Esophagus squamous epithelium (tissue), 5 donors: ENCODE measurements at regions not wholly inside any gene's neighbourhood (a gene's known extent, or its start where the extent isn't known, plus 50 kb on each side); places are given as distances from the start of the nearest gene placed in this dataset.
"Not testable (repeated sequence)": the region's sequence is repeated elsewhere in the genome, so short reads cannot be mapped to it uniquely, and the experiment has no call there.

ENCODE experiments used
- DNase-seq: peaks from one replicate; lab custom pipeline; 2025; lab: John Stamatoyannopoulos, UW
- H3K27ac ChIP-seq, 4 donors: fragments of 200-600 bp; sonication (generic); one replicate each; pipeline ENCODE4 v1.5.1; 2016 to 2019; ENCODE audit warnings: mild to moderate bottlenecking in 1 of 4
- H3K27me3 ChIP-seq, 4 donors: fragments of 200-600 bp; sonication (generic); 1 replicate in 3 of 4; 2 replicates in 1 of 4; pipeline versions ENCODE4 v1.5.1 to v1.6.0; 2017 to 2021; ENCODE audit warnings: antibody characterized with exemption in 1 of 4
- H3K36me3 ChIP-seq, 3 donors: fragments of 200-600 bp; sonication (generic); one replicate each; pipeline ENCODE4 v1.5.1; 2016 to 2019
- H3K4me1 ChIP-seq, 3 donors: fragments of 200-600 bp; sonication (generic); one replicate each; pipeline ENCODE4 v1.5.1; 2017 to 2019
- H3K4me3 ChIP-seq, 4 donors: fragments of 200-600 bp; sonication (generic); 1 replicate in 3 of 4; 2 replicates in 1 of 4; pipeline ENCODE4 v1.5.1; 2016 to 2019; ENCODE audit warnings: mild to moderate bottlenecking in 2 of 4, moderate library complexity in 1 of 4
- H3K9me3 ChIP-seq, 3 donors: fragments of 200-600 bp; sonication (generic); one replicate each; pipeline ENCODE4 v1.5.1; 2016 to 2019
- CTCF ChIP-seq, 6 experiments: fragments of 450-650 bp in 4 of 6; fragments of 200-600 bp in 2 of 6; sonication (generic) in 2 of 6; IDR thresholded peaks; one replicate each; pipeline ENCODE4 v1.5.1; 2016 to 2019; ENCODE audit warnings: antibody characterized with exemption in 6 of 6, mild to moderate bottlenecking in 4 of 6, moderate library complexity in 4 of 6
- POLR2A ChIP-seq, 4 donors: fragments of 450-650 bp; IDR thresholded peaks; one replicate each; pipeline ENCODE4 v1.6.1; 2017; ENCODE audit warnings: antibody characterized with exemption in 4 of 4, mild to moderate bottlenecking in 4 of 4, moderate library complexity in 3 of 4
- WGBS, 2 donors: methylation state at CpG; one replicate each; pipeline ENCODE4 v1.1.5; 2018; 5-methylcytosine and 5-hydroxymethylcytosine counted together
- intact Hi-C: fragments of 100-400 bp; cut with DNase I; formaldehyde crosslinking; loops from one replicate; pipeline ENCODE4 v1.15.0; 2022
- donor health status: DM: yes; HTN: yes; CAD: no.

DNA sequence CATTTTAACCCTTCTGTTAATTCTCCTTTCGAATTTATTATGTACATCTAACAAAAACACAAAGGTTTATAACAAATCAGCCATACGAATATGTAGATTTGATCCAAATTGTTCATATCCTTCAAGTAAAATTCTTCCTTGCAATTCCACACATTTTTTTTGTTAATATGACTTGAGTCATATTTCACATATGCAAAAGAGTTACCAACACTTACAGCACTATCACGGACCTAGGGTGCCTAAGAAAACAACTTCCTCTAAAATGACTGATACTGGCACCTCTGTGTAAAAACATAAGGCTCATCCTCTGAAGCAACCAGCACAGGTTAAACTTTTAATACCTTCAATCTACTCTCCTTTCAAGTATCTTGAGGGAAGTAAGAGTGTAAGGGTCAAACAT lies 451.8 kb downstream of the SEMA3D start:
- no peaks in the 10 kb centered on the region for H3K9me3 ChIP-seq
- WGBS, 2 donors: 61 to 69% methylated on average over 3 of the region's 3 CpGs
- no peaks in the 10 kb centered on the region for H3K27me3 ChIP-seq
- intact Hi-C loops: no loop called here
- no peak overlapping the region for H3K4me3 ChIP-seq
- TF ChIP-seq POLR2A (IDR thresholded peaks at IDR 0.05) (no peak), CTCF (IDR thresholded peaks at IDR 0.05) (no peak)
- no peaks in the 10 kb centered on the region for H3K4me1 ChIP-seq
- DNase-seq: no peak
- H3K36me3 ChIP-seq: no peaks in the 10 kb centered on the region
- H3K27ac ChIP-seq: no peak overlapping the region

DNA sequence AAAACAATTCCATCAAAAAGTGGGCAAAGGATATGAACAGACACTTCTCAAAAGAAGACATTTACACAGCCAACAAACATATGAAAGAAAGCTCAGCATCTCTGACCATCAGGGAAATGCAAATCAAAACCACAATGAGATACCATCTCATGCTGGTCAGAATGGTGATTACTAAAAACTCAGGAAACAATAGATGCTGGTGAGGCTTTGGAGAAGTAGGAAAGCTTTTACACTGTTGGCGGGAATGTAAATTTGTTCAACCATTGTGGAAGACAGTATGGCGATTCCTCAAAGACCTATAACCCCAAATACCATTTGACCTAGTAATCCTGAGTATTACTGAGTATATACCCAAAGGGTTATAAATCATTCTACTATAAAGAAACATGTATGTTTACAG lies 452.9 kb downstream of the SEMA3D start:
- H3K9me3 ChIP-seq, H3K4me3 ChIP-seq, intact Hi-C loops, H3K36me3 ChIP-seq, DNase-seq, H3K27ac ChIP-seq, H3K27me3 ChIP-seq, H3K4me1 ChIP-seq: not testable (repeated sequence)
- 76 to 88% methylated on average over 2 of the region's 2 CpGs for whole genome bisulfite sequencing, 2 donors

GRCh38 chr7:84730864-84731263 lies 456.0 kb downstream of the SEMA3D start:
- DNase-seq, H3K4me1 ChIP-seq, H3K27ac ChIP-seq, intact Hi-C loops, H3K27me3 ChIP-seq, H3K36me3 ChIP-seq, H3K9me3 ChIP-seq, H3K4me3 ChIP-seq: not testable (repeated sequence)
- WGBS, 2 donors: 88 to 92% methylated on average over 4 of the region's 4 CpGs

GRCh38 chr7:84729284-84729683 lies 457.6 kb downstream of the SEMA3D start:
- TF ChIP-seq CTCF (IDR thresholded peaks at IDR 0.05): no peak
- no peak for TF ChIP-seq POLR2A (IDR thresholded peaks at IDR 0.05)
- intact Hi-C loops: no loop called here
- Histone ChIP-seq H3K36me3 (no peaks in the 10 kb centered on the region), H3K27ac (no peak overlapping the region), H3K4me3 (no peak overlapping the region), H3K9me3 (no peaks in the 10 kb centered on the region), H3K27me3 (no peaks in the 10 kb centered on the region), H3K4me1 (no peaks in the 10 kb centered on the region)
- WGBS, 2 donors: 63 to 72% methylated on average over 1 of the region's 1 CpG
- no peak for DNase-seq

DNA sequence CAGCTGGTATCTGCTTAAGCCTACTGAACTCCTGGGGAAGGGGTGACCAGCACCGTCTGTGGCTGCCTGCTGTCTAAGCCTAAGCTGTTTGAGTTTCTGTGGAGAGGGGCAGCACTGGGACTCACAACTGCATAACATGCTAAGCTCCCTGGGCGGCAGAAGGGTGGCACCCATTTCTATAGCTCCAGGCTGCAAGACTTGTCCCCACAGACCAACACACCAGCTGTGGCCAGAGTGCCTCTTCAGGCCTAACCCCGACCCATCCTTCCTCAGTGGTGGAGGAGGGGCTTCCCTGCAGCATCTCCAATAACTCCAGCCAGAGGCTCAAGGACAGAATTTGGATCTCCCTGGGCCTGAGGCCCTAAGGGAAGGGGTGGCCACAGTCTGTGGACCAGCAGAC lies 464.1 kb downstream of the SEMA3D start:
- 40 to 80% methylated on average over 1 of the region's 3 CpGs for WGBS, 2 donors
- no peak for TF ChIP-seq CTCF (IDR thresholded peaks at IDR 0.05)
- no peak for TF ChIP-seq POLR2A (IDR thresholded peaks at IDR 0.05)
- H3K4me1 ChIP-seq: no peaks in the 10 kb centered on the region
- no peak for DNase-seq
- H3K27ac ChIP-seq: no peak overlapping the region
- intact Hi-C loops: no loop called here
- no peak overlapping the region for H3K4me3 ChIP-seq
- H3K27me3 ChIP-seq: no peaks in the 10 kb centered on the region
- no peaks in the 10 kb centered on the region for H3K36me3 ChIP-seq
- H3K9me3 ChIP-seq: no peaks in the 10 kb centered on the region

DNA sequence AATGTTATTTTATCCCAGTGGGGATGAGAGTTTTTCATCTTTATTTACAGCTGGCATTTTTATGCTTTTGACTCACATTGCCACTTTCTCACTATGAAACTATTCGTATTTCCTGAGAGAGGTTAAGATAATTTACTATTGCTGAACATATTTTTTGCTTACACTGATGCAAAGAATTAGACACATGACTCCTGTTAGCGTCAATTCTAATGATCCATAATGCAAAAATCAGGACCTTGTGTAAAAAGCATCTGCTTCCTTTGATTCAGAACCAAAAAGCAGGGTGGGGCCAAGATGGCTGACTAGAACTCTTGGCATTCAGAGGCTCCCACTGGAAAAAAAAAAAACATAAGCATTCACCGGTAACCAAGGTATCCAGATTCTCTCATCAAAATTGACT lies 464.8 kb downstream of the SEMA3D start:
- Histone ChIP-seq H3K4me1 (no peaks in the 10 kb centered on the region), H3K27me3 (no peaks in the 10 kb centered on the region), H3K4me3 (no peak overlapping the region), H3K36me3 (no peaks in the 10 kb centered on the region), H3K9me3 (no peaks in the 10 kb centered on the region), H3K27ac (no peak overlapping the region)
- intact Hi-C loops: no loop called here
- TF ChIP-seq CTCF (IDR thresholded peaks at IDR 0.05): no peak
- TF ChIP-seq POLR2A (IDR thresholded peaks at IDR 0.05): no peak
- 77 to 82% methylated on average over 3 of the region's 3 CpGs for WGBS, 2 donors
- DNase-seq: no peak
